H1 (cell line): ENCODE measurements at regions not wholly inside any gene's neighbourhood (a gene's known extent, or its start where the extent isn't known, plus 50 kb on each side); places are given as distances from the start of the nearest gene placed in this dataset.

Experiments
- ASH2L ChIP-seq: fragments of 200-600, 300-600 bp; sonication (generic); IDR thresholded peaks from one replicate; pipeline ENCODE4 v1.7.1; 2017; ENCODE audit warnings: low read length
- CTCF ChIP-seq, 3 experiments: IDR thresholded peaks; 1 replicate in 2 of 3; 2 replicates in 1 of 3; pipeline versions ENCODE4 v1.5.1 to v1.6.1; 2011; ENCODE audit warnings: low read length in 3 of 3, mild to moderate bottlenecking in 3 of 3, inconsistent platforms in 2 of 3, low read depth in 1 of 3, moderate library complexity in 1 of 3; ENCODE audit not compliant: insufficient read depth in 1 of 3; ENCODE audit errors: control extremely low read depth in 1 of 3
- EGR1 ChIP-seq: IDR thresholded peaks from 2 replicates; pipeline ENCODE4 v1.6.1; 2011; ENCODE audit warnings: low read depth, low read length, borderline replicate concordance
- EZH2 ChIP-seq: fragments of 200-600 bp; sonication (generic); IDR thresholded peaks from 2 replicates; pipeline ENCODE4 v1.7.1; 2012; ENCODE audit warnings: low read depth, mild to moderate bottlenecking, moderate library complexity, low read length, inconsistent platforms; ENCODE audit not compliant: severe bottlenecking
- JUN ChIP-seq: IDR thresholded peaks from 2 replicates; pipeline ENCODE4 v1.6.1; 2011; ENCODE audit warnings: low read depth, mild to moderate bottlenecking, improper control_type of control experiment, low read length
- MAX ChIP-seq: IDR thresholded peaks from 2 replicates; pipeline ENCODE4 v1.6.1; 2012; ENCODE audit warnings: inconsistent platforms
- POLR2A ChIP-seq, 2 experiments: IDR thresholded peaks; 1 replicate in 1 of 2; 2 replicates in 1 of 2; pipeline ENCODE4 v1.6.1; 2011; ENCODE audit warnings: low read depth in 2 of 2, low read length in 2 of 2, mild to moderate bottlenecking in 2 of 2; ENCODE audit errors: control extremely low read depth in 1 of 2
- RFX5 ChIP-seq: IDR thresholded peaks from 2 replicates; pipeline ENCODE4 v1.6.1; 2011; ENCODE audit warnings: low read depth, low read length, improper control_type of control experiment, borderline replicate concordance
- SRF ChIP-seq: IDR thresholded peaks from 2 replicates; pipeline ENCODE4 v1.6.1; 2011; ENCODE audit warnings: mild to moderate bottlenecking, low read depth, low read length, moderate library complexity
- USF2 ChIP-seq: IDR thresholded peaks from 2 replicates; pipeline ENCODE4 v1.6.1; 2011; ENCODE audit warnings: low read length, improper control_type of control experiment

- TF ChIP-seq POLR2A (IDR thresholded peaks at IDR 0.05; ENCODE audit: control extremely low read depth in 1 of 2, low read depth in 2 of 2, low read length in 2 of 2) (no peak), RFX5 (no peak), EZH2 (peak; percentile 45), USF2 (no peak), EGR1 (no peak), SRF (no peak), CTCF (IDR thresholded peaks at IDR 0.05; ENCODE audit: control extremely low read depth in 1 of 3, insufficient read depth in 1 of 3, low read depth in 1 of 3, low read length in 3 of 3) (no peak), ASH2L (no peak), JUN (no peak), MAX (no peak)
Measured at GRCh38 chr13:111534751-111535522, 214.5 kb downstream of the TEX29 start.
